ENCODE measurements at regions not wholly inside any gene's neighbourhood (a gene's known extent, or its start where the extent isn't known, plus 50 kb on each side); places are given as distances from the start of the nearest gene placed in this dataset.

GRCh38 chr11:116431842-116432241, 340.9 kb downstream of the BUD13 start:
- no peak for DNase-seq

GRCh38 chr11:116428638-116428975, 344.2 kb downstream of the BUD13 start:
- DNase-seq = no peak

- DNase-seq = no peak
Measured at GRCh38 chr11:116427903-116428637, 344.7 kb downstream of the BUD13 start.

GRCh38 chr11:116427337-116427902, 345.4 kb downstream of the BUD13 start:
- no peak for DNase-seq

- no peak for DNase-seq
Measured at GRCh38 chr11:116426761-116427160, 346.0 kb downstream of the BUD13 start.

GRCh38 chr11:116424615-116425261, 348.0 kb downstream of the BUD13 start:
- no peak for DNase-seq

- DNase-seq = no peak
Measured at GRCh38 chr11:116422956-116423600, 349.7 kb downstream of the BUD13 start.

GRCh38 chr11:116422556-116422955, 350.2 kb downstream of the BUD13 start:
- DNase-seq = no peak

- DNase-seq = no peak
Measured at GRCh38 chr11:116421529-116422185, 351.1 kb downstream of the BUD13 start.

- no peak for DNase-seq
Measured at GRCh38 chr11:116420770-116421528, 351.8 kb downstream of the BUD13 start.

- DNase-seq = no peak
Measured at GRCh38 chr11:116420030-116420429, 352.8 kb downstream of the BUD13 start.

- DNase-seq = no peak
Measured at GRCh38 chr11:116418388-116419041, 354.3 kb downstream of the BUD13 start.

- no peak for DNase-seq
Measured at GRCh38 chr11:116416852-116417251, 355.9 kb downstream of the BUD13 start.

- DNase-seq = no peak
Measured at GRCh38 chr11:116415095-116415494, 357.7 kb downstream of the BUD13 start.

- DNase-seq = no peak
Measured at GRCh38 chr11:116414357-116414880, 358.4 kb downstream of the BUD13 start.

GRCh38 chr11:116413301-116414242, 359.2 kb downstream of the BUD13 start:
- DNase-seq = no peak

- DNase-seq = no peak
Measured at GRCh38 chr11:116412118-116412889, 360.5 kb downstream of the BUD13 start.

- no peak for DNase-seq
Measured at GRCh38 chr11:116409238-116409637, 363.5 kb downstream of the BUD13 start.

GRCh38 chr11:116406042-116406441, 366.7 kb downstream of the BUD13 start:
- DNase-seq = no peak

- DNase-seq = no peak
Measured at GRCh38 chr11:116404462-116404798, 368.4 kb downstream of the BUD13 start.
